Liver (tissue), 3 donors: ENCODE measurements at regions not wholly inside any gene's neighbourhood (a gene's known extent, or its start where the extent isn't known, plus 50 kb on each side); places are given as distances from the start of the nearest gene placed in this dataset.

Source experiments
- ATF3 ChIP-seq: IDR thresholded peaks from 2 replicates; pipeline ENCODE4 v1.6.1; 2016; ENCODE audit warnings: antibody characterized with exemption
- CTCF ChIP-seq: fragments of 150-350 bp; IDR thresholded peaks from 2 replicates; pipeline ENCODE4 v1.5.1; 2017; ENCODE audit warnings: improper control_type of control experiment, low read depth, low read length; ENCODE audit not compliant: missing input control
- FOXA1 ChIP-seq: IDR thresholded peaks from 2 replicates; pipeline ENCODE4 v1.6.1; 2016; ENCODE audit warnings: antibody characterized with exemption
- GABPA ChIP-seq, 2 donors: IDR thresholded peaks in 1 of 2; conservative IDR thresholded peaks in 1 of 2; 2 replicates each; pipeline ENCODE4 v1.6.1; 2016; ENCODE audit warnings: antibody characterized with exemption in 2 of 2, mild to moderate bottlenecking in 1 of 2, moderate library complexity in 1 of 2
- HNF4A ChIP-seq, 2 donors: conservative IDR thresholded peaks; 2 replicates each; pipeline ENCODE4 v1.6.1; 2016; ENCODE audit warnings: antibody characterized with exemption in 2 of 2, mild to moderate bottlenecking in 2 of 2
- JUND ChIP-seq, 2 donors: IDR thresholded peaks; 2 replicates each; pipeline ENCODE4 v1.6.1; 2016; ENCODE audit warnings: antibody characterized with exemption in 2 of 2
- MAX ChIP-seq: IDR thresholded peaks from 2 replicates; pipeline ENCODE4 v1.6.1; 2016; ENCODE audit warnings: antibody characterized with exemption
- NR2F2 ChIP-seq: IDR thresholded peaks from 2 replicates; pipeline ENCODE4 v1.6.1; 2016; ENCODE audit warnings: antibody characterized with exemption
- RAD21 ChIP-seq, 2 donors: IDR thresholded peaks; 2 replicates each; pipeline ENCODE4 v1.6.1; 2016; ENCODE audit warnings: antibody characterized with exemption in 2 of 2, mild to moderate bottlenecking in 2 of 2
- REST ChIP-seq: IDR thresholded peaks from 2 replicates; pipeline ENCODE4 v1.6.1; 2016; ENCODE audit warnings: antibody characterized with exemption, mild to moderate bottlenecking
- RXRA ChIP-seq, 2 donors: IDR thresholded peaks; 2 replicates each; pipeline ENCODE4 v1.6.1; 2017 to 2018; ENCODE audit warnings: antibody characterized with exemption in 2 of 2, mild to moderate bottlenecking in 1 of 2
- SP1 ChIP-seq: IDR thresholded peaks from 2 replicates; pipeline ENCODE4 v1.6.1; 2018; ENCODE audit warnings: antibody characterized with exemption, mild to moderate bottlenecking
- TAF1 ChIP-seq: conservative IDR thresholded peaks from 2 replicates; pipeline ENCODE4 v1.6.1; 2016; ENCODE audit warnings: antibody characterized with exemption, mild to moderate bottlenecking
- YY1 ChIP-seq: IDR thresholded peaks from 2 replicates; pipeline ENCODE4 v1.6.1; 2016; ENCODE audit warnings: antibody characterized with exemption, mild to moderate bottlenecking
- donor health status: healthy.
- donor health status: healthy.

DNA sequence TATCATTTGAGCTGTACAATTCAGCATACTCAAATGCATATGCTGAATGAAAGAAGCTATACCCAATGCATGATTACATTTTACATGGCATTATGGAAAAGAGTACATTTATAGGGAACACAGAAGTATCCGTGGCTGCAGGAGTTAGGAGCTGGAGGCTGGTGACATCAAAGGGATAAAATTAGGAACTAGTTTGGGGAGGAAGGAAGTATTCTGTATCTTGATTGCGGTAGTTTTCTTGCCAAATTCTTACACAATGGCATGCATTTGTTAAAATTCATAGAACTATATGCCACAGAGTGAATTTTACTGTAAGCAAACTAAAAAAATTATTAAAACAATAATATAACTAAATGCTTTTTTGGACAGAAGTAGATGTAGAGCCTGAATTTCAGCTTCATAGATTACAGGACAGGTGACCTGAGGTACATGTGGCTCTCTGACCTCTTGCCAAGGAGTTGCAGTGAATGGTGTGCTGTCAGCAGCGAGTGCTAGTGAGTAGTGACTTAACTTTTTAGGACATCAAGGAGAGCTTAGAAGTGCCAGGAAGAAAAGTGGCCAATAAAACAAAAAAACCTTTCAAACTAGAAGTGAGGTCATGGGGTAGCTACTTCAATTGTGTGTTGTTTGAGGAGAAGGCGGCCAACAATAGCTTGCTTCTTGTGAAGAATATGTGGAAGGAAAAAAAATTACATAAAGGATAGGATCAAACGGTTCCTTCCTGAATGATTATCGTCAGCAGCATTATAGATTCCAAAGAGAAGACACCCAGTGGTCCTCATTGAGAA is 514.9 kb upstream of the CLINT1 start:
- no peak for TF ChIP-seq CTCF
- no peak for TF ChIP-seq JUND (IDR thresholded peaks at IDR 0.05)
- no peak for TF ChIP-seq RAD21 (IDR thresholded peaks at IDR 0.05)
- TF ChIP-seq MAX = no peak
- no peak for TF ChIP-seq RXRA (IDR thresholded peaks at IDR 0.05)
- TF ChIP-seq REST = no peak
- no peak for TF ChIP-seq GABPA (IDR thresholded peaks at IDR 0.05 in 1 of 2, conservative IDR thresholded peaks at IDR 0.05 in 1 of 2)
- TF ChIP-seq HNF4A (conservative IDR thresholded peaks at IDR 0.05) = no peak
- TF ChIP-seq TAF1 = no peak
- TF ChIP-seq FOXA1 = no peak
- no peak for TF ChIP-seq ATF3
- no peak for TF ChIP-seq NR2F2
- TF ChIP-seq YY1 = no peak
- no peak for TF ChIP-seq SP1
